OCI-LY7 (cell line): ENCODE measurements at regions not wholly inside any gene's neighbourhood (a gene's known extent, or its start where the extent isn't known, plus 50 kb on each side); places are given as distances from the start of the nearest gene placed in this dataset. TPM values are rescaled to one million over a fixed set of nuclear protein-coding genes. Genes with fewer than 3 reads are reported as not detected.

Source experiments
- BruUV-seq: library from RNA; stranded (reverse); fragments of 400-500 nt; replicated peaks from 2 replicates; lab custom pipeline; 2021; lab: Mats Ljungman, UMichigan
- CTCF ChIA-PET: fragments of 300-600 bp; sonication (Branson Sonifier 250); formaldehyde crosslinking; loops from one replicate; lab custom pipeline; 2022; ENCODE audit warnings: antibody characterized with exemption; ENCODE audit not compliant: unreplicated experiment; lab: Charles Lee
- POLR2A ChIA-PET: fragments of 300-600 bp; sonication (Branson Sonifier 250); formaldehyde crosslinking; loops from one replicate; lab custom pipeline; 2022; ENCODE audit warnings: antibody characterized with exemption; lab: Charles Lee
- DNase-seq: peaks from one replicate; pipeline ENCODE4 v3.0.0-alpha.2; 2015; ENCODE audit warnings: low spot score
- H2AFZ ChIP-seq: fragments of 200-600 bp; sonication (generic), shearing (Covaris generic); 2 replicates; pipeline ENCODE4 v1.6.1; 2014; ENCODE audit warnings: mild to moderate bottlenecking, antibody characterized with exemption, low read length, moderate library complexity
- H3K27ac ChIP-seq: fragments of 200-600 bp; sonication (generic); 2 replicates; pipeline ENCODE4 v1.5.1; 2014; ENCODE audit warnings: mixed run types, low read depth, mild to moderate bottlenecking, moderate library complexity, low read length, inconsistent platforms; ENCODE audit not compliant: poor library complexity, severe bottlenecking
- H3K36me3 ChIP-seq: fragments of 200-600 bp; sonication (generic); 2 replicates; pipeline ENCODE4 v1.6.1; 2014; ENCODE audit warnings: mild to moderate bottlenecking, antibody characterized with exemption, low read length, moderate library complexity, mixed read lengths; ENCODE audit not compliant: insufficient read depth
- H3K4me1 ChIP-seq: fragments of 200-600 bp; sonication (generic); 2 replicates; pipeline ENCODE4 v1.5.1; 2014; ENCODE audit warnings: mild to moderate bottlenecking, low read length; ENCODE audit not compliant: insufficient read depth, poor library complexity, severe bottlenecking
- H3K4me2 ChIP-seq: fragments of 200-600 bp; sonication (generic); 2 replicates; pipeline ENCODE4 v1.6.1; 2014; ENCODE audit warnings: mild to moderate bottlenecking, low read length
- H3K4me3 ChIP-seq: fragments of 200-600 bp; sonication (generic); 2 replicates; pipeline ENCODE4 v1.5.1; 2014; ENCODE audit warnings: mild to moderate bottlenecking, low read depth, low read length; ENCODE audit not compliant: poor library complexity, severe bottlenecking
- H3K79me2 ChIP-seq: fragments of 200-600 bp; sonication (generic); 2 replicates; pipeline ENCODE4 v1.6.1; 2016; ENCODE audit warnings: low read depth, mild to moderate bottlenecking, low read length, moderate library complexity, mixed read lengths; ENCODE audit not compliant: insufficient read depth
- H3K9me2 ChIP-seq: fragments of 200-600 bp; sonication (generic); 2 replicates; pipeline ENCODE4 v1.6.1; 2016; ENCODE audit warnings: mild to moderate bottlenecking, low read length, mixed read lengths; ENCODE audit not compliant: insufficient read depth
- H3K9me3 ChIP-seq: fragments of 200-600 bp; sonication (generic); 2 replicates; pipeline ENCODE4 v1.6.1; 2014; ENCODE audit warnings: mild to moderate bottlenecking, mixed run types, low read length, mixed read lengths
- H4K20me1 ChIP-seq: fragments of 200-600 bp; sonication (generic); 2 replicates; pipeline ENCODE4 v1.6.1; 2014; ENCODE audit warnings: mild to moderate bottlenecking, antibody characterized with exemption, low read length, moderate library complexity, mixed read lengths; ENCODE audit not compliant: insufficient read depth
- EZH2phosphoT487 ChIP-seq: fragments of 200-600 bp; sonication (generic); IDR thresholded peaks from 2 replicates; pipeline ENCODE4 v1.6.1; 2018; ENCODE audit warnings: low read depth, borderline replicate concordance, mild to moderate bottlenecking, mixed run types, antibody characterized with exemption, low read length, moderate library complexity, mixed read lengths
- intact Hi-C: fragments of 100-400 bp; cut with micrococcal nuclease; formaldehyde crosslinking; loops from one replicate; pipeline ENCODE4 v1.10.0; 2022; ENCODE audit not compliant: unreplicated experiment
- small RNA-seq: library from RNA; depleted of rRNA; stranded (forward); fragments of <200 nt; gene quantifications from one replicate; pipeline ENCODE3, GENCODE V24; 2014
- TF ChIP-seq, protein P1 (sequence below): fragments of 200-600 bp; sonication (generic); conservative IDR thresholded peaks from 2 replicates; pipeline ENCODE4 v1.5.1; 2014; ENCODE audit warnings: mild to moderate bottlenecking, antibody characterized with exemption, low read length, moderate library complexity, mixed read lengths

- Histone ChIP-seq H3K4me2 (no peak overlapping the region), H3K9me3 (no peaks in the 10 kb centered on the region), H3K36me3 (no peaks in the 10 kb centered on the region), H4K20me1 (no peaks in the 10 kb centered on the region), H2AFZ (no peak overlapping the region), H3K9me2 (no peaks in the 10 kb centered on the region), H3K4me1 (no peaks in the 10 kb centered on the region), H3K27ac (no peak overlapping the region), H3K79me2 (no peaks in the 10 kb centered on the region), H3K4me3 (no peak overlapping the region)
- no peak for DNase-seq
- ChIA-PET CTCF (no interaction called here), POLR2A (no interaction called here)
- TF ChIP-seq, protein P1, sequence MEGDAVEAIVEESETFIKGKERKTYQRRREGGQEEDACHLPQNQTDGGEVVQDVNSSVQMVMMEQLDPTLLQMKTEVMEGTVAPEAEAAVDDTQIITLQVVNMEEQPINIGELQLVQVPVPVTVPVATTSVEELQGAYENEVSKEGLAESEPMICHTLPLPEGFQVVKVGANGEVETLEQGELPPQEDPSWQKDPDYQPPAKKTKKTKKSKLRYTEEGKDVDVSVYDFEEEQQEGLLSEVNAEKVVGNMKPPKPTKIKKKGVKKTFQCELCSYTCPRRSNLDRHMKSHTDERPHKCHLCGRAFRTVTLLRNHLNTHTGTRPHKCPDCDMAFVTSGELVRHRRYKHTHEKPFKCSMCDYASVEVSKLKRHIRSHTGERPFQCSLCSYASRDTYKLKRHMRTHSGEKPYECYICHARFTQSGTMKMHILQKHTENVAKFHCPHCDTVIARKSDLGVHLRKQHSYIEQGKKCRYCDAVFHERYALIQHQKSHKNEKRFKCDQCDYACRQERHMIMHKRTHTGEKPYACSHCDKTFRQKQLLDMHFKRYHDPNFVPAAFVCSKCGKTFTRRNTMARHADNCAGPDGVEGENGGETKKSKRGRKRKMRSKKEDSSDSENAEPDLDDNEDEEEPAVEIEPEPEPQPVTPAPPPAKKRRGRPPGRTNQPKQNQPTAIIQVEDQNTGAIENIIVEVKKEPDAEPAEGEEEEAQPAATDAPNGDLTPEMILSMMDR = no peak
- no peak for TF ChIP-seq EZH2phosphoT487
- intact Hi-C loops = no loop called here
- BruUV-seq = no TSS peak
Measured at GRCh38 chr2:103669531-103669930, 907.7 kb downstream of the TMEM182 start.

Small RNAs in the stretch of these regions (small RNA-seq; reads per million reads assigned to genes)
- not detected for gene AC010881.1
- gene AC018880.2 = not detected
